H1 (cell line): ENCODE measurements at regions not wholly inside any gene's neighbourhood (a gene's known extent, or its start where the extent isn't known, plus 50 kb on each side); places are given as distances from the start of the nearest gene placed in this dataset.

ENCODE experiments used
- ASH2L ChIP-seq: fragments of 200-600, 300-600 bp; sonication (generic); IDR thresholded peaks from one replicate; pipeline ENCODE4 v1.7.1; 2017; ENCODE audit warnings: low read length
- CBX8 ChIP-seq: fragments of 300-800, 300-1000 bp; sonication (generic); IDR thresholded peaks from 2 replicates; pipeline ENCODE4 v1.7.1; 2016; ENCODE audit warnings: low read depth, low read length, borderline replicate concordance
- CHD1 ChIP-seq: IDR thresholded peaks from 2 replicates; pipeline ENCODE4 v1.6.1; 2012; ENCODE audit warnings: low read depth, low read length, improper control_type of control experiment
- GTF2F1 ChIP-seq: IDR thresholded peaks from 2 replicates; pipeline ENCODE4 v1.6.1; 2012; ENCODE audit warnings: low read depth, low read length, improper control_type of control experiment, borderline replicate concordance
- HDAC6 ChIP-seq: IDR thresholded peaks from one replicate; pipeline ENCODE4 v1.7.1; 2012; ENCODE audit warnings: low read depth, mild to moderate bottlenecking, inconsistent platforms, low read length, moderate library complexity
- KDM1A ChIP-seq: fragments of 200-600, 300-600 bp; sonication (generic); IDR thresholded peaks from 2 replicates; pipeline ENCODE4 v1.7.1; 2016; ENCODE audit warnings: mild to moderate bottlenecking, low read length, borderline replicate concordance
- RXRA ChIP-seq: IDR thresholded peaks from 2 replicates; pipeline ENCODE4 v1.6.1; 2011; ENCODE audit warnings: low read depth, mild to moderate bottlenecking, low read length, moderate library complexity; ENCODE audit not compliant: insufficient read depth
- SUZ12 ChIP-seq: fragments of 200-600 bp; sonication (generic); IDR thresholded peaks from 2 replicates; pipeline ENCODE4 v1.6.1; 2012; ENCODE audit warnings: mild to moderate bottlenecking, inconsistent platforms, low read length, moderate library complexity, mixed read lengths
- YY1 ChIP-seq: IDR thresholded peaks from 2 replicates; pipeline ENCODE4 v1.6.1; 2011; ENCODE audit warnings: low read depth, mild to moderate bottlenecking, low read length

- TF ChIP-seq ASH2L (no peak), KDM1A (no peak), YY1 (no peak), CBX8 (no peak), RXRA (no peak), HDAC6 (no peak), SUZ12 (no peak), GTF2F1 (no peak), CHD1 (no peak)
- TF ChIP-seq, all 59 proteins: peak for 0
These were observed 69.9 kb upstream of the MMADHC start (continued) for GRCh38 chr2:149657401-149658040.
